Aorta (tissue), 5 donors: ENCODE measurements at regions not wholly inside any gene's neighbourhood (a gene's known extent, or its start where the extent isn't known, plus 50 kb on each side); places are given as distances from the start of the nearest gene placed in this dataset.

Source experiments
- ATAC-seq: fragments of 200-7000 bp; cut with Tn5 transposase; one replicate; pipeline ENCODE4 v1.9.1; 2022; ENCODE audit warnings: moderate library complexity; ENCODE audit not compliant: low FRiP score
- DNase-seq, 2 donors: peaks; one replicate each; pipeline ENCODE4 v3.0.0-alpha.2; 2020
- H3K27ac ChIP-seq, 2 donors: one replicate each; pipeline ENCODE4 v1.5.1; 2013; ENCODE audit warnings: low read length in 2 of 2, mild to moderate bottlenecking in 2 of 2, moderate library complexity in 2 of 2, control low read depth in 1 of 2, inconsistent platforms in 1 of 2, low read depth in 1 of 2
- H3K27me3 ChIP-seq, 2 donors: one replicate each; pipeline ENCODE4 v1.6.1; 2013; ENCODE audit warnings: control low read depth in 1 of 2, low read length in 1 of 2, mild to moderate bottlenecking in 1 of 2, moderate library complexity in 1 of 2; ENCODE audit not compliant: insufficient read depth in 2 of 2, control insufficient read depth in 1 of 2
- H3K36me3 ChIP-seq, 2 donors: one replicate each; pipeline ENCODE4 v1.6.1; 2013; ENCODE audit warnings: control low read depth in 1 of 2, low read length in 1 of 2, mild to moderate bottlenecking in 1 of 2; ENCODE audit not compliant: insufficient read depth in 2 of 2, control insufficient read depth in 1 of 2
- H3K4me1 ChIP-seq, 2 donors: one replicate each; pipeline ENCODE4 v1.6.1; 2013; ENCODE audit warnings: low read length in 2 of 2, control low read depth in 1 of 2, mild to moderate bottlenecking in 1 of 2, moderate library complexity in 1 of 2; ENCODE audit not compliant: insufficient read depth in 2 of 2, control insufficient read depth in 1 of 2
- H3K4me3 ChIP-seq, 2 donors: one replicate each; pipeline ENCODE4 v1.5.1; 2013; ENCODE audit warnings: low read length in 2 of 2, control low read depth in 1 of 2, mild to moderate bottlenecking in 1 of 2
- H3K9me3 ChIP-seq: one replicate; pipeline ENCODE4 v1.6.1; 2013; ENCODE audit warnings: mild to moderate bottlenecking, low read length; ENCODE audit not compliant: control insufficient read depth
- WGBS, 2 donors: extraction: QIAGEN DNeasy Blood & Tissue Kit; methylation state at CpG; one replicate each; pipeline ENCODE4 v1.1.7; 2013; 5-methylcytosine and 5-hydroxymethylcytosine counted together
- intact Hi-C, 2 donors: fragments of 100-400 bp; cut with DNase I; formaldehyde crosslinking; loops; one replicate each; pipeline versions ENCODE4 v1.14.2 to v1.15.0; 2022
- donor health status: healthy with polysubstance abuse.
- donor health status: Bipolar disorder and iron deficiency.
- donor health status: DM: no; HTN: no; CAD: no.
- donor health status: DM: no; HTN: no; CAD: no.
- donor health status: DM: yes; HTN: yes; CAD: no.

GRCh38 chr1:191671236-191671635, 487.0 kb upstream of the RGS18 start:
- 91 to 96% methylated on average over 2 of the region's 2 CpGs for WGBS, 2 donors
- no peak for ATAC-seq
- DNase-seq = no peak

GRCh38 chr1:191674626-191675179, 483.6 kb upstream of the RGS18 start:
- H3K27me3 ChIP-seq = no peaks in the 10 kb centered on the region
- H3K9me3 ChIP-seq = no peaks in the 10 kb centered on the region
- H3K4me3 ChIP-seq = no peak overlapping the region
- no peaks in the 10 kb centered on the region for H3K4me1 ChIP-seq
- intact Hi-C loops = no loop called here
- ATAC-seq = no peak
- WGBS, 2 donors = 7 to 8% methylated on average over 1 of the region's 1 CpG
- DNase-seq = no peak
- no peak overlapping the region for H3K27ac ChIP-seq
- H3K36me3 ChIP-seq = no peaks in the 10 kb centered on the region

More at GRCh38 chr1:191671236-191671635, 487.0 kb upstream of the RGS18 start:
- H3K9me3 ChIP-seq = no peaks in the 10 kb centered on the region
- H3K4me1 ChIP-seq = no peaks in the 10 kb centered on the region
- no peak overlapping the region for H3K4me3 ChIP-seq
- intact Hi-C loops = no loop called here
- H3K27me3 ChIP-seq = no peaks in the 10 kb centered on the region
- H3K36me3 ChIP-seq = no peaks in the 10 kb centered on the region
- no peak overlapping the region for H3K27ac ChIP-seq

GRCh38 chr1:191675856-191676783, 482.1 kb upstream of the RGS18 start:
- WGBS, 2 donors = 59 to 70% methylated on average over 4 of the region's 4 CpGs
- H3K9me3 ChIP-seq = no peaks in the 10 kb centered on the region
- ATAC-seq (no peak), DNase-seq (no peak)
- H3K36me3 ChIP-seq = no peaks in the 10 kb centered on the region
- H3K27ac ChIP-seq = no peak overlapping the region
- intact Hi-C loops = no loop called here
- H3K4me3 ChIP-seq = no peak overlapping the region
- H3K27me3 ChIP-seq = no peaks in the 10 kb centered on the region
- no peaks in the 10 kb centered on the region for H3K4me1 ChIP-seq

- H3K9me3 ChIP-seq = no peaks in the 10 kb centered on the region
- no peak overlapping the region for H3K27ac ChIP-seq
- DNase-seq (no peak), ATAC-seq (no peak)
- intact Hi-C loops = no loop called here
- 65 to 79% methylated on average over 1 of the region's 1 CpG for WGBS, 2 donors
- H3K4me1 ChIP-seq = no peaks in the 10 kb centered on the region
- no peaks in the 10 kb centered on the region for H3K27me3 ChIP-seq
- H3K4me3 ChIP-seq = no peak overlapping the region
- H3K36me3 ChIP-seq = no peaks in the 10 kb centered on the region
Observed at GRCh38 chr1:191685669-191686068, 472.6 kb upstream of the RGS18 start.

- Histone ChIP-seq H3K27ac (no peak overlapping the region), H3K9me3 (peaks cover 2% of the 10 kb centered on the region), H3K36me3 (no peaks in the 10 kb centered on the region), H3K27me3 (no peaks in the 10 kb centered on the region), H3K4me1 (no peaks in the 10 kb centered on the region), H3K4me3 (no peak overlapping the region)
- intact Hi-C loops = no loop called here
- ATAC-seq = no peak
- WGBS, 2 donors = 79 to 80% methylated on average over 3 of the region's 3 CpGs
- DNase-seq = no peak
Observed at GRCh38 chr1:191687721-191688120, 470.5 kb upstream of the RGS18 start.

- no peaks in the 10 kb centered on the region for H3K36me3 ChIP-seq
- no peaks in the 10 kb centered on the region for H3K4me1 ChIP-seq
- H3K27ac ChIP-seq = no peak overlapping the region
- H3K27me3 ChIP-seq = no peaks in the 10 kb centered on the region
- ATAC-seq = no peak
- DNase-seq = no peak
- intact Hi-C loops = no loop called here
- H3K9me3 ChIP-seq = peaks cover 2% of the 10 kb centered on the region
- H3K4me3 ChIP-seq = no peak overlapping the region
Observed at GRCh38 chr1:191690931-191691330, 467.3 kb upstream of the RGS18 start.

- intact Hi-C loops = no loop called here
- 86 to 87% methylated on average over 4 of the region's 4 CpGs for WGBS, 2 donors
- Histone ChIP-seq H3K4me3 (no peak overlapping the region), H3K27ac (no peak overlapping the region), H3K9me3 (peaks cover 2% of the 10 kb centered on the region), H3K27me3 (no peaks in the 10 kb centered on the region), H3K4me1 (no peaks in the 10 kb centered on the region), H3K36me3 (no peaks in the 10 kb centered on the region)
- DNase-seq (no peak), ATAC-seq (no peak)
Observed at GRCh38 chr1:191693797-191694196, 464.5 kb upstream of the RGS18 start.

GRCh38 chr1:191695865-191696264, 462.4 kb upstream of the RGS18 start:
- no peak for DNase-seq
- WGBS, 2 donors = 47 to 69% methylated on average over 2 of the region's 2 CpGs
- no peak overlapping the region for H3K27ac ChIP-seq
- no peak overlapping the region for H3K4me3 ChIP-seq
- intact Hi-C loops = no loop called here
- peaks cover 2% of the 10 kb centered on the region for H3K9me3 ChIP-seq
- H3K4me1 ChIP-seq = no peaks in the 10 kb centered on the region
- no peaks in the 10 kb centered on the region for H3K27me3 ChIP-seq
- H3K36me3 ChIP-seq = no peaks in the 10 kb centered on the region
- ATAC-seq = no peak

- no peak for ATAC-seq
- H3K4me3 ChIP-seq = no peak overlapping the region
- no peak overlapping the region for H3K27ac ChIP-seq
- H3K27me3 ChIP-seq = no peaks in the 10 kb centered on the region
- H3K4me1 ChIP-seq = no peaks in the 10 kb centered on the region
- intact Hi-C loops = no loop called here
- no peak for DNase-seq
- WGBS, 2 donors = 82 to 84% methylated on average over 3 of the region's 3 CpGs
- H3K9me3 ChIP-seq = peaks cover 2% of the 10 kb centered on the region
- no peaks in the 10 kb centered on the region for H3K36me3 ChIP-seq
Observed at GRCh38 chr1:191696354-191696753, 461.9 kb upstream of the RGS18 start.
